SHP77 (cell line): ENCODE measurements at regions not wholly inside any gene's neighbourhood (a gene's known extent, or its start where the extent isn't known, plus 50 kb on each side); places are given as distances from the start of the nearest gene placed in this dataset.
"Not testable (repeated sequence)": the region's sequence is repeated elsewhere in the genome, so short reads cannot be mapped to it uniquely, and the experiment has no call there.

Experiments used
- DNase-seq, 2 experiments: peaks; one replicate each; lab custom pipeline; 2025; lab: John Stamatoyannopoulos, UW

GRCh38 chrX:111041018-111041462 lies 55.0 kb upstream of the PAK3 start:
- DNase-seq: peak; percentile 1 to 6

DNA sequence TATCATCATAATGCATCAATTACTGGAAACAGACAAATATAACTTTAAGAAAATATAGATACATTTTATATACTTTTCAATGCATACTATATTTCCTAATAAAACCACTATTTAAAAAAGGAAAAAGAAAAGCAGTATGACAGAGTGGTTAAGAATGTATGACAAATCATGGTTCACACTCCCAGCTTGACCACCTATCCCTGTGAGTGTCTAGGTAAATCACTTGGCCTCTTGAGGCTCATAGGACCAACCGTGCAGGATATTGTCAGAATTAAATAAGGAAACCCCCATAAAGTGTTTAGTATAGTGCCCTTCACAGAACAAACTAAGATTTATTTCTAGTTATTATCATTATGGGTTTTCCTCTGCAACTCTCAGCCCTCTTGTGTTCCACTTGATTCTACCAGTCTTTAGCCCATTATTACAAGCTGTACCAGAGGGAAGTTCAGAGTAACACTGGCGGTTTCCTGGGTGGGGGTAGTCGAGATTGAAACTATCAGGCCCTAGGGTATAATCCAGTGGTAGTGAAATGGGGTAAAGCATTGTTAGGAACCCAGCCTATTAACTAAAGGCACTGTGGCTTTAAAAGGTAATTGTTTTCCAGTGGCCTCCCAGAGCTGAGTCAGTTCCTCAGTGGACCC lies 55.5 kb upstream of the PAK3 start:
- no peak for DNase-seq

- DNase-seq: no peak
Measured at GRCh38 chrX:111039606-111040005, 56.4 kb upstream of the PAK3 start.

- no peak for DNase-seq
Measured at GRCh38 chrX:111035991-111036390, 60.0 kb upstream of the PAK3 start.

GRCh38 chrX:111035256-111035655 lies 60.7 kb upstream of the PAK3 start:
- no peak for DNase-seq

- DNase-seq: not testable (repeated sequence)
Measured at GRCh38 chrX:111022998-111023397, 73.0 kb upstream of the PAK3 start.

DNA sequence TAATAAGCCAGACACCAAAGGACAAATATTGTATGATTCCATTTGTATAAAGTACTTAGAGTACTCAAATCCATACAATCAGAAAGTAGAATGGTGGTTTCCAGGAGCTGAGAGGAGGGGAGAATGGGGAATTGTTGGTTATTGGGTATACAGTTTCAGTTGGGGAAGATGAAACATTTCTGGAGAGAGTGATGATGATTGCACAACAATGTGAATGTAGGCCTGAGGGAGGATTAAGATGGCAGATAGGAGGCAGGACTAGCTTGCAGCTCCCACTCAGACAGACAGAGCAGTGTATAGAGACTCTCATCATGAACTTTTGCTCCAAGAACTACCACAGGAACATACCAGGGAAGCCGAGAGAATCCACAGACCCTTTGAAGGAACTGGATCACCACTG lies 75.7 kb upstream of the PAK3 start:
- no peak for DNase-seq

GRCh38 chrX:111013778-111014455 lies 82.1 kb upstream of the PAK3 start:
- no peak for DNase-seq

DNA sequence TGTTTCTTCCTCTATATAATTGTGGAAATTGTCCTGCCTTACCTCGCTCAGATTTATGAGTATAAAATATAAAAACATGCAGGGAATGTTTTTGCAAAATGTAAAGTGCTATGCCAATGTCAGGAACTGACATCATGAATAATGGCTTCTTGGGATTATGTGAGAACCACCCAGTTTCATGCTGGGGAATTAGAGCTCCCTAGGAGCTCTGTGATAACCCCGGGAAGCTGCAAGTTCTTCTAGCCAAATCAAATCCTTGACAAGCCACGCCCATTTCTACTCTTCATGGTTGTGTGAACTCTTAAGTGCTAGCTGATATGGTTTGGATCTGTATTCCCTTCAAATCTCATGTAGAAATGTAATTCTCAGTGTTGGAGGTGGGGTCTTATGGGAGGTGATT lies 85.9 kb upstream of the PAK3 start:
- DNase-seq: no peak

- no peak for DNase-seq
Measured at GRCh38 chrX:111009256-111009655, 86.7 kb upstream of the PAK3 start.

GRCh38 chrX:111008126-111008525 lies 87.9 kb upstream of the PAK3 start:
- no peak for DNase-seq

DNA sequence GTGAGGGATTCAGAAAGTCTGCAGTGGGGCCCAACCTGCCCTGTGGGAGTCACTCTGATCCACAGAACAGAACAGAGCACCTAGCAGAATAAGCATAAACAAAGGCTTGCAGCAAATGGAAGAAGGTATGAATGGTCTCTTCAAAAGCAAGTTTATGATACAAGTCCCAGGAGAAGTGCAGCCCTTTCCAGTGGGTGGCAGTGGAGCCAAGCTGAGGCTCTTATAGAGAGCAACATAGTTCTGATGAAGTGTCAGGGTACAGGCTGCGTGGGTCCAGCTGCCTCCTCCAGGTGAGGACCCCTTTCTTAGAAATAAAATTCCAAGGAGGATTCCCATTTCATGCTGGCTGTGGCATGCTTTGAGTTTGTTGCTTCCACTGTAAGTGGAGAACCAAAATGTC lies 88.8 kb upstream of the PAK3 start:
- no peak for DNase-seq

DNA sequence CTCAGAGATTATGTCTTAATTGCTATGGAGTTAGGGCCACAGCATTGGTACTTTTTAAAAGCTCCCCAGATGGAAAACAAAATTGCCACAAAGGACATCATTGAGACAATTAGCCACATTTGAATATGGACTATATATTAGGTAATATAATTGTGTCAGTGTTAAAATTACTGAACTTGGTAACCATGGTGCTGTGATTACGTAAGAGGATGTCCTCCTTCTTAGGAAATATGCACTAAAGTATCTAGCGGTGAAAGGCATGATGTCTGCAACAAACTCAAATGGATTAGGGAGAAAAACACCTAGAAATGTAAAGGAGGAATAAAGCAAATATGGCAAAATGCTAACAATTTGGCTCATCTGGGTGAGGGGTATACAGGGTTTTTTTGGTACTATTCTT lies 89.9 kb upstream of the PAK3 start:
- no peak for DNase-seq

GRCh38 chrX:111005166-111005565 lies 90.8 kb upstream of the PAK3 start:
- no peak for DNase-seq

GRCh38 chrX:111003118-111003517 lies 92.9 kb upstream of the PAK3 start:
- DNase-seq: no peak

GRCh38 chrX:110992611-110993010 lies 103.4 kb upstream of the PAK3 start:
- peak in 1 of 2 experiments; percentile 4 for DNase-seq

GRCh38 chrX:110989869-110990268 lies 106.1 kb upstream of the PAK3 start:
- no peak for DNase-seq

- DNase-seq: no peak
Measured at GRCh38 chrX:110989447-110989846, 106.5 kb upstream of the PAK3 start.

- DNase-seq: no peak
Measured at GRCh38 chrX:110987292-110987691, 108.7 kb upstream of the PAK3 start.

- DNase-seq: no peak
Measured at GRCh38 chrX:110985470-110985869, 110.5 kb upstream of the PAK3 start.

- no peak for DNase-seq
Measured at GRCh38 chrX:110983024-110983423, 113.0 kb upstream of the PAK3 start.

DNA sequence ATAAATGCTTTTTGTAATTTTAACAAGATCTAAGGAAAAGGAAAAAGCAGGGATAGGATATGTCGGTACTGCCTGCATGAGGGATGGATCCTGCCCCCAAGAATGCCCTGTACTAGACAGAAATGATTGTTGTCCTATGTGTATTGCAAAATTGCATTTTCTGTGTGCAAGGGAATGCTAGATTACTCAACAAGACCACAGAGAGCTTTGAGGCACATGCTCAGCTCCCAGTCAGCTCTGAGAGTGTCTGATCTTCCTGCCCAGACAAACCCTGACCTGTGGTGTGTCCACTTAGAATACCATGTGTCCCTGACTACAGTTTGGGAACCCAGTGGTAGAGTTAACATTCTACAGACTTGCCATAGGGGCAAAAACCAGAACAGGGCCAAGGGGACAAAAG lies 129.2 kb upstream of the PAK3 start:
- no peak for DNase-seq

GRCh38 chrX:110966091-110966454 lies 129.9 kb upstream of the PAK3 start:
- no peak for DNase-seq
